Endodermal cell (in vitro differentiated cells): ENCODE measurements at regions not wholly inside any gene's neighbourhood (a gene's known extent, or its start where the extent isn't known, plus 50 kb on each side); places are given as distances from the start of the nearest gene placed in this dataset.

Experiments
- DNase-seq: peaks from one replicate; pipeline ENCODE4 v3.0.0-alpha.2; 2017
- H3K27ac ChIP-seq: 2 replicates; pipeline ENCODE4 v1.5.1; 2013; ENCODE audit warnings: mild to moderate bottlenecking, low read depth, low read length, moderate library complexity
- H3K27me3 ChIP-seq: 2 replicates; pipeline ENCODE4 v1.6.1; 2013; ENCODE audit warnings: mild to moderate bottlenecking, low read length, moderate library complexity; ENCODE audit not compliant: insufficient read depth, control insufficient read depth, poor library complexity, severe bottlenecking
- H3K36me3 ChIP-seq: 2 replicates; pipeline ENCODE4 v1.7.0; 2013; ENCODE audit warnings: mild to moderate bottlenecking, low read length, moderate library complexity; ENCODE audit not compliant: control insufficient read depth, insufficient read depth
- H3K4me1 ChIP-seq: one replicate; pipeline ENCODE4 v1.7.0; 2013; ENCODE audit warnings: low read length; ENCODE audit not compliant: control insufficient read depth, insufficient read depth
- H3K4me3 ChIP-seq: 2 replicates; pipeline ENCODE4 v1.5.1; 2013; ENCODE audit warnings: mild to moderate bottlenecking, low read length, moderate library complexity
- H3K9ac ChIP-seq: 2 replicates; pipeline ENCODE4 v1.6.1; 2013; ENCODE audit warnings: mild to moderate bottlenecking, low read length, moderate library complexity; ENCODE audit not compliant: poor library complexity, severe bottlenecking; ENCODE audit errors: extremely low read depth
- H3K9me3 ChIP-seq: 2 replicates; pipeline ENCODE4 v1.6.1; 2013; ENCODE audit warnings: mild to moderate bottlenecking, low read length, moderate library complexity; ENCODE audit not compliant: control insufficient read depth
- H3K27ac Mint-ChIP-seq: 2 replicates; pipeline ENCODE4 v1.8.0; 2020; ENCODE audit warnings: mixed read lengths
- H3K27me3 Mint-ChIP-seq: 2 replicates; pipeline ENCODE4 v1.8.0; 2021; ENCODE audit warnings: mild to moderate bottlenecking, mixed read lengths; ENCODE audit not compliant: insufficient read depth
- H3K36me3 Mint-ChIP-seq: 2 replicates; pipeline ENCODE4 v1.8.0; 2020; ENCODE audit warnings: low read depth, mixed read lengths
- H3K4me1 Mint-ChIP-seq: 2 replicates; pipeline ENCODE4 v1.8.0; 2020; ENCODE audit warnings: mixed read lengths
- H3K4me3 Mint-ChIP-seq: 2 replicates; pipeline ENCODE4 v1.8.0; 2020; ENCODE audit warnings: mild to moderate bottlenecking, moderate library complexity, mixed read lengths
- H3K9me3 Mint-ChIP-seq: 2 replicates; pipeline ENCODE4 v1.8.0; 2020; ENCODE audit warnings: mild to moderate bottlenecking, mixed read lengths
- CTCF ChIP-seq: fragments of 200-600 bp; sonication (generic); conservative IDR thresholded peaks from 2 replicates; pipeline ENCODE4 v1.5.0; 2021; ENCODE audit warnings: antibody characterized with exemption, mild to moderate bottlenecking
- WGBS, 2 experiments: methylation state at CpG; one replicate each; pipeline versions ENCODE4 v1.1.5 to v1.1.7; 2013; ENCODE audit warnings: missing lambda C conversion rate in 2 of 2, mixed read lengths in 1 of 2; ENCODE audit not compliant: insufficient coverage in 1 of 2, insufficient read length in 1 of 2; 5-methylcytosine and 5-hydroxymethylcytosine counted together

DNA sequence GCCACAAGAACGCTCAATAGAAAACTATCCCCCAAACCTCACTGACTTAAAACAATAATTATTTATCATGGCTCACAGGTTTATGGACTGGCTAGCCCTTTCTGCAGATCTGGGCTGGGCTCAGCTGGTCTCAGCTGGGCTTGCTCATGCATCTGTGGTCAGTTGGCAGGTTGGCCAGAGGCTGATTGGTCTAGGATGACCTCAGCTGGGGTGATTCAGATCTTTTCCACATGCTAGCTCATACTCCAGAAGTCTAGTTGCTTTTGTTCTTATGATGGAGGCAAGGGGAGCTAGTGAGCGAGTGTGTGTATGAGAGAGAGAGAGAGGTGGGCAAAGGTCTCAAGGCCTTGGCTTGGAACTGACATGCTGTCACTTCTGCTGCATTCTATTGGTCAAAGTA is 181.2 kb upstream of the NRXN3 start:
- Histone ChIP-seq H3K9me3 (no peaks in the 10 kb centered on the region), H3K4me3 (no peak overlapping the region), H3K27me3 (peaks cover 65% of the 10 kb centered on the region), H3K36me3 (no peaks in the 10 kb centered on the region), H3K9ac (no peak overlapping the region), H3K4me1 (no peaks in the 10 kb centered on the region), H3K27ac (peak overlapping the region; percentile 82)
- H3K27me3 Mint-ChIP-seq = peaks cover 35% of the 10 kb centered on the region
- no peak overlapping the region for H3K4me3 Mint-ChIP-seq
- H3K36me3 Mint-ChIP-seq = no peaks in the 10 kb centered on the region
- H3K4me1 Mint-ChIP-seq = no peaks in the 10 kb centered on the region
- peak; percentile 22 for DNase-seq
- TF ChIP-seq CTCF = no peak
- H3K9me3 Mint-ChIP-seq = peaks cover 7% of the 10 kb centered on the region
- WGBS, 2 experiments = 67 to 91% methylated on average over 1 to 2 of the region's 2 CpGs
- H3K27ac Mint-ChIP-seq = no peak overlapping the region

DNA sequence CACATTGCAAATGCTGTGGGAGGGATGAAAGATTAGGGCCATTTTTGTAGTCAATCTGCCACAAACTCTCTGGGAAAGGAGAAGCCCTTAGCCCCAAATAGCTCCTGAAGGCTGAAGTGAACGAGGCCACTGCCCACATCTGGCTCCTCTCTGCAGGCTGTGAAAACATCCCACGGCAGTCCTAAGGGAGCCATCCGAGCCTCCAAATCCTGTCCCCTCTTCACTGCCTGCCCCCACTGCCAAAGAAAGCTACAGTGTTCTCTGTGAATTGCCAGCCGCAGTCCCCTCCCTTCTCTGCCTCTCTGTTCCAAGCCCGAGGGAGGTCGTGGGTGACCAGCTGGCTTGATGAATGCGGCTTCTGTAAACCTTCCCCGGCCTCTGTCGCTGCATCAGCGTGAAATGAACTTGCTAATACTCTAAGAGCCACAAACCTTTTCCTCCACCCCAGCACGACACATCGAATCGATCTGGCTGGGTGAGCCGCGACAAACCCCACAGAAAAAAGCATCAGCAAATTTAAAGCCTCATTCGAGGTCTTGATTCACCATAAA is 180.7 kb upstream of the NRXN3 start:
- Mint-ChIP-seq H3K27ac (no peak overlapping the region), H3K27me3 (peaks cover 33% of the 10 kb centered on the region), H3K4me3 (no peak overlapping the region), H3K9me3 (peaks cover 11% of the 10 kb centered on the region), H3K4me1 (no peaks in the 10 kb centered on the region), H3K36me3 (no peaks in the 10 kb centered on the region)
- H3K36me3 ChIP-seq = no peaks in the 10 kb centered on the region
- no peak for TF ChIP-seq CTCF
- no peaks in the 10 kb centered on the region for H3K9me3 ChIP-seq
- H3K9ac ChIP-seq = no peak overlapping the region
- peak overlapping the region; percentile 82 for H3K27ac ChIP-seq
- H3K27me3 ChIP-seq = peaks cover 60% of the 10 kb centered on the region
- no peaks in the 10 kb centered on the region for H3K4me1 ChIP-seq
- H3K4me3 ChIP-seq = no peak overlapping the region
- WGBS, 2 experiments = 80 to 100% methylated on average over 1 to 16 of the region's 16 CpGs
- DNase-seq = peak; percentile 43

GRCh38 chr14:77990337-77990736 is 179.8 kb upstream of the NRXN3 start:
- no peaks in the 10 kb centered on the region for H3K36me3 Mint-ChIP-seq
- Histone ChIP-seq H3K9ac (no peak overlapping the region), H3K9me3 (no peaks in the 10 kb centered on the region), H3K4me1 (no peaks in the 10 kb centered on the region), H3K36me3 (no peaks in the 10 kb centered on the region), H3K27ac (no peak overlapping the region), H3K27me3 (peaks cover 52% of the 10 kb centered on the region), H3K4me3 (no peak overlapping the region)
- peaks cover 29% of the 10 kb centered on the region for H3K27me3 Mint-ChIP-seq
- 88 to 100% methylated on average over 2 to 3 of the region's 3 CpGs for WGBS, 2 experiments
- no peak for TF ChIP-seq CTCF
- peak; percentile 12 for DNase-seq
- H3K4me1 Mint-ChIP-seq = no peaks in the 10 kb centered on the region
- H3K27ac Mint-ChIP-seq = no peak overlapping the region
- no peak overlapping the region for H3K4me3 Mint-ChIP-seq
- H3K9me3 Mint-ChIP-seq = peaks cover 18% of the 10 kb centered on the region
